Kidney glomerular epithelial cell (primary cell): ENCODE measurements at regions not wholly inside any gene's neighbourhood (a gene's known extent, or its start where the extent isn't known, plus 50 kb on each side); places are given as distances from the start of the nearest gene placed in this dataset.

Experiments
- DNase-seq: peaks from one replicate; lab custom pipeline; 2025; lab: John Stamatoyannopoulos, UW

DNA sequence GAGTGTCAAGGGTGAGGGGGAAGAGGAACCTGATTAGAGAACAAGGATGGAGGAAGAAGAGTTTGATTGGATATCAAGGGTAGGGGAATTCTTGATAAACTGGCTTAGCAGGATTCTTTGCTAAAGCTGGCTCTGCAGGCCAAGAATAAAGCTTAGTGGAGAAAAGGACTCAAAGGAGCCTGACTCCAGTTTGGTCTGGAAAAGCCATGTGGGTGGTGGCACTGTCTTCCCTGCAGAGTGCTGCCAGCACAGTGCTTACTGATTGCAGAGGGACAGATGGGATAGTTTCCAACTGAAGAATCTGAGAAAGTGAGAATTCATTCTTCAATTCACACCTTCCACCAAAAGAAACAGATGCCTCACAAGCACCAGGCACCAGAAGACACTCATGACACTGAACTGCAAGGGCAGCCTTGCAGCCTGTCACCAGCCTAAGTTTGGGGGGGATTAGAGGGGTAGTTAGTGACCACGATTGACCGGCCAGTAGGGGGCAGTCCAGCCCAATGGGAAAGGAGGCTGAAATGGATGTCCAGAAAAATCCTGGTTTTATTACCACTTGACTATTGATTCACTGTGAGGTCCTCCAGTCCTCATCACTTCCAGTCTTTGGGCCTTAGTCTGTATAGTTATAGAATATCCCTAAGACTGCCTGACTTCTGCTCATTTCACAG lies 334.5 kb downstream of the SMAD2 start:
- no peak for DNase-seq

DNA sequence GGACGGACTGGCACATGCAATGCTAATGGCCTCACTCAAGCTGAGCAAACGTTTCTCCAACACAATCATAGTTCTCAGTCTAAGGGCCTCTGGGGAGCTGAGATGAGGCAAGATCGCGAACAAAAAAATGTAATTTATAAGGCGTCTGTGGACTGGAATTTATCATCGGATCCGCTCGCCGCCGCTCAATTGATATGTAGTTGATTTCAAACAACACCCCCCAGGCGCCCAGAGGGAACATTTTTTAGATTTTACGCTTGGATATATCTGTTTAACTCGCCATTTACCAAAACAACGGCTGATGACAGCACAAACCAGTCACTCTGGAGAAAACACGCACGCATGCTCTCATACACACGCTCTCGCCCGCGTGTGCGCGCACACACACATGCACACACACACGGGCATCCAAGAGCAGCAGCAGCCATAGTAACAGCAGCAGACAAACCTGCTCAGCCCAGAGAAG lies 335.8 kb downstream of the SMAD2 start:
- no peak for DNase-seq

DNA sequence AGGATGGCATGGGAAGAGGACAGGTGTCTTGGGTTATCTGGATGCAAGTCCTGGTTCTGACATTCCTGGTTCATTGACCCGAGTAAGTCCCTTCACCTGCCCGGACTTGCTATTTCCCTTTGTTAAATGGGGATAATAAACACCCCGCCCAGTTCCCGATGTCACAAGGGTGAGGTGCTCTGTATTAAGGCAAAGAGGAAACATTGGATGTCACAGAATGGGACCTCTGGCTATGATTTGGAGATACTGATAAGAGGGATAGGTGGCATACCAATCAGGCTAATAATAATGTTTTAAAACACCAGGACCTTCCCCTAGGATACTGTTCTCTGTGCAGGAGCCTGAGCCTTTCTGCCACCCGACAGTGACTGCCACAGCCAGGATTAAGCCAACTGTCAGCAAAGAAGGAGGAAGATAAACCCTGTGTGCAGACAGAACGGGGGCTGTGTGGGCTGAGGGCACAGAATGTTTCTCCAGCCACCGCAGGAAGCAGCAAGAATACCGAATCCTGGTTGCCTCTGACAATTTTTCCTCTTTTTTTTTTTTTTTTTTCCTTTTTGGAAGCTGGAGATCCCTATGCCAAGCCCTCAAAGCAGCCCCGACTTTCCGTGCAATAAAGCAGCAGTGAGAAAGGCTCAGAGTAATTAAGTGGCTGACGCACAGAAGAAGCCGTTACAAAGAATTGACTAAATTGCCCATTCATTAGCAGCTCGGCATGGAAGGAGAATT lies 336.6 kb downstream of the SMAD2 start:
- DNase-seq = no peak

DNA sequence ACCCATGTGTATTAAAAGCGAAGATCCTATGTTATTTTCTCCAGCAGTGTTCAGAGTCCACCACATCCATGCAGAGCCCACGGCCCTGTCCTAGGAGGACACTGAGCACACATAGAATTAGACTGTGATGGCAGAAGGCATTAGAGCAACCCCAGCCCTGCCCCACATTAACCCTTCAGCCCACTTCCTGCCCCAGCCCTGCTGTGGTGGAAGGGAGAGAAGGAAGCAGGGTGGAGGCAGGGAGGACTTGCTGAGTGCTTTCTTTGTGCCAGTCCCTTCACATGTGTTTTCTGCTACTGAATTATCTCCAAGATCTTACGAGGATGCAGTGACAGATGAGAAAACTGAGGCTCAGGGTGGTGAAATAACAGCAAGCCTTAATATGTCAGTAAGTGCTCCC lies 339.0 kb downstream of the SMAD2 start:
- DNase-seq = no peak

DNA sequence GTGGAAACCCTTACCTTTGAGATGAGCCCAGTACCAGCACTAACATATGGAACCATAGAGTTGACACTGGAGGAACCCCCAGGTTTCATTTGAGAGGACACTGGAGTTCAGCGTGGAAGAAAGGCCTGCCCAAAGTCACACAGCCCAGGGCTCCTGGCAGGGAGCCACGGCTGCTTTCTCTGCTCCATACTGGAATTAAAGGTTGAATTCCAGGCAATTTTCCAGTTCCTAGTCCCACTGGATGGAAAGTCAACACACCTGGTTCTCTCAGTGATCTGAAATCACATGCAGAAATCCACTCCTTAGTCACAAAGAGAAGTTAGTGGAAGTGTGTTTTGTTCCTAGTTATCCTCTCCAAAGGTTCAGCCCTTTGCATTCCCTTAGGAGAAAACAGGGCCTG lies 336.1 kb upstream of the SKOR2 start:
- DNase-seq = no peak

DNA sequence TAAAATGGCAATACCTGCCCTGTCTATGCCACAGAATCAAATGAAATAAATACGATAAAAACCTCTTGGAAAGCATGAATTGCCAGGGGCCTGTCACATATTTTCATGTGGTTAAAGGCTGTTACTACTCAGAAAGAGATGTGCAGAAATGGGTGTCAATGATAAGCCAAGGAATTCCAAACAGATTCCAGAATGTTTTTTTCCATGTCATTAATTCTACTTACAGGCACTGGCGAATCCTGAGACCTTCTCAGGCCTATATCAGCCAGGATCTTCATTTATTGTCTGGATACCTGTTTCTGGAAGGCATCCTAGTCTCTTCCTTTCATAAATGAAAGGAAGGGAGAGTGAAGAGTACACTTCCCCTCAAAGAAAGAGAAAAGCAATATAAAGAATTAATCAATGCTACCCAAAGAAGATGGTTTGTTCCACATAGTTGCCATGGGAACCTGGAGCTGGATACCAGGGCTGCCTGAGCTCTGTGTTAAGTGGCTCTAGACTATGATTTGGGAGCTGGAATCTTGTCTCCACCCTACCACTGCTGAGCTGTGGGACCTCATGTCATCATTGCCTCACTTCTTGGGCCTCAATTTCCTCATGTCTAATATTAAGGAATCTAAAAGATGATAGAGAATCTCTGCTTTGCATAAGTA lies 335.1 kb upstream of the SKOR2 start:
- no peak for DNase-seq

DNA sequence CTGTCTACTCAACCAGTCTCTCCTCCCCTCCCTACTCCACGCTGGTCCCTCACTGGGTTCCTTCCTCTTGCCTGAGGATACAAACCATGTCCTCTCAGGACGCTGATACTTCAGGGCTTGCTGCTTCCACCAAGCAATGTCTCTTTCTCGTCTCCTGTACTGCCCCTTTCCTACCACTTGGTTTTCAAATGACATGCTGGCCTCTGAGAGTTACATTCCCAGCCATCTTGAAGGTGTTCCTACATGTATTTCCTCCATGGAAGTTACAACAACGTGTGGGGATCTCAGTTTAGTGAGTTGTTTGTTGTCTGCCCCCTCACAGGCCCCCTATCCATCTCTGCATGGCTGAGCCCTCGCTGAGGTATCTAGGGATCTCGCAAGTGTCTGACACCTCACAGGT lies 334.5 kb upstream of the SKOR2 start:
- no peak for DNase-seq

DNA sequence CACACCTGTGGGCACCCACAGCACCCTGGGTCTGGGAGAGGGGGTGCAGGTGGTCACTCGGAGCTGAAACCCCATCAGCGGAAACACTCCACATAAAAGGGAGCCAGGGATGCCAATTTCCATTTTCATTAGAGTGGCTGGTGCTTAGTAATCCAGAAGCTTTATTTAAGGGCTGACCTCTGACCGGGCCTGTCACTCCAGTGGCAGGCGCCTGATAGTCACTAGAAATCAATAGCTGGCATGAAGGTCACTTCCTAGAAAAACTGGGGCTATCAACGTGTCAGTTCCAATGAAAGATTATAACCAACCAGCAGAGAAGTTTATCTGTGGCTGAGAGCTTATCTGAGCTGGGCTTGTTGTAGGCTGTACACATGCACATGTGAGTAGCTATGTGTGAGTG lies 333.7 kb upstream of the SKOR2 start:
- DNase-seq = no peak

DNA sequence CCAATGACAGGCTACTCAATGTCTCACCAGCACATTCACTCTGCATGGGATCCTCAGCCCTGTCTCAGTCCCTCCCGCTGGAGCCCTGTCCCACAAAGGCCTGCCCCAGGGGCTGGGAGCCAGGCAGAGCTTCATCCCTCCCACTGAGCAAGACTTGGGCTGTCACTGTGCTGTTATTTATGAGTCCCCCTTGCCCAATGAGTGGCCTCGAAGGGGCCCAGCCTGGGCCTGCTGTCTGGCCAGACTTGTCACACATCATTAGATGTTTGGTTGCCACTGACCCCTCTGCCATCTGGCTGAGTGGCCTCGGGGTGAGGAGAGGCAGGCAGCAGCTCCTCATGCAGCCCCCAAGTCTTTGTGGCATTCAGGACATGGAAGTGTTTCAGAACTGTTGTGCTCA lies 330.6 kb upstream of the SKOR2 start:
- no peak for DNase-seq

DNA sequence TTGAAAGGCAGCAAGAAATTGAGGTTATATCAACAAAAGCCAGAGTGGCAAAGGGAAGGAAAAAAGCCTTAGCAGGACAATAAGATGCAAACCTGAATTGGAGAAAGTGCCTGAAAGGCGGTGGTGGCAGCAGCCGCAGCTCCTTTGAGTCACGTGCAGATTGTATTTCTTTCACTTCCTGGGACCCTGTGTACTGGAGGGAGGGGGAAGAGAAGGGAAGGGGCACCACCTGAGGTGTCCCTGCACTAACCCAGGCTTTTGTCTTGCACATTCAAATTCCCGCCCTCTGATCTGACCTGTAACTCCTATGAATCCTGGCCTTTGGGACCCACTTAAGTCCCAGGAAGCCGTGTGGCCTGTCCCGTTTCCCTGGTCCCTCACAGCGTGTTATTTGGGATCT lies 326.1 kb upstream of the SKOR2 start:
- DNase-seq = no peak

DNA sequence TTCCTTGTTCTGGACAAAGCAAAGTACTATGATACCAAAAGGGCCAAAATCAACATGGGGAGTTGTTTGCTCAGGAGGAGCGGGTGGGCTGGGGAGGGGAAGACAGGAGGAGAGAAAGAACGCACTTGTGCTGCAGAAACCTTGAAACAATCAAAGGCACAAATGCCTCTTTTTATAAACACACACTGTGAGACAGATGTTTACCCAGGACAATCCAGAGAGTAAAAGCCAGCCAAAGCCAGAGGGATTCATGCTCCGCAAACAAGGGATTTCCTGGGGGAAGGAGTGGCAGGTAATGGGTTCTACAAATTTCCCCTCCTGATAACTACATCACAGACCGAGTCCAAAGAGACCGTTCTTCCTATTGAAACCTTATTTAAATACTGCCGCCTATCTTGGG lies 323.5 kb upstream of the SKOR2 start:
- no peak for DNase-seq

DNA sequence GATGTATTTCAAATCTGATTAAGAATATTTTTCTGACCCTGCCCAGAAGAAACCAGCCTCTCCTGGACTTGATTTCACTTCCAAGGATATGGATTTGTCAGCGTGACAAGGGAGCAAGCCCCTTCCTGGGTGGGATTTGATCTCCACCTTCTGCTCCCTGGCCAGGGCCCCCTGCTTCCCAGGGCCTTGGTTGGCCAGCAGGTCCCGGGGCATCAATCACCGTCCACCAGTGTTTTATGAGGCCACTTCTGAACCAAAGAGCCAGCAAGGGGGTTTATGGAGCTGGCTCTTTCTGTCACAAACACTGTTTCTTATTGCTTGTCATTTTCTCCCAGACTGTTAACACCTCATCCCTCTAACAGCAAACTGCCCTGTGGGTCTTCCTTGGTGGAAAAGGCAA lies 320.5 kb upstream of the SKOR2 start:
- DNase-seq = no peak

DNA sequence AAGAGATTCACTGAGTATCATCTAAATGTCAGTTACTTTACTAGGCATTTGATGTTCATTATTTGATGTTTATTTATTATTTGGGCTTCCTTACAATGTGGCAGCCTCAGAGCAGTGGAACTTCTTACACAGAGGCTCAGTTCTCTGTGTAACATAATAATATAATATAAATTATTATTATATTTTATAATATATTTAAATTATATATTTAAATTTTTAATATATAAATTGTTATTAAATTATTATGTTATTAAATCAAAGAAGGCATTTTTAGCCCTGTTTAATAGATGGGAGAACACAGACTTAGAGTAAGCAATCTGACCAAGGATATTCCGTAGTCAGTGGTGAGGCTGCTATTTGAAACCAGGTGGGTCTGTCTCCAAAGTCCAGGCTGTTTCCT lies 315.3 kb upstream of the SKOR2 start:
- no peak for DNase-seq

DNA sequence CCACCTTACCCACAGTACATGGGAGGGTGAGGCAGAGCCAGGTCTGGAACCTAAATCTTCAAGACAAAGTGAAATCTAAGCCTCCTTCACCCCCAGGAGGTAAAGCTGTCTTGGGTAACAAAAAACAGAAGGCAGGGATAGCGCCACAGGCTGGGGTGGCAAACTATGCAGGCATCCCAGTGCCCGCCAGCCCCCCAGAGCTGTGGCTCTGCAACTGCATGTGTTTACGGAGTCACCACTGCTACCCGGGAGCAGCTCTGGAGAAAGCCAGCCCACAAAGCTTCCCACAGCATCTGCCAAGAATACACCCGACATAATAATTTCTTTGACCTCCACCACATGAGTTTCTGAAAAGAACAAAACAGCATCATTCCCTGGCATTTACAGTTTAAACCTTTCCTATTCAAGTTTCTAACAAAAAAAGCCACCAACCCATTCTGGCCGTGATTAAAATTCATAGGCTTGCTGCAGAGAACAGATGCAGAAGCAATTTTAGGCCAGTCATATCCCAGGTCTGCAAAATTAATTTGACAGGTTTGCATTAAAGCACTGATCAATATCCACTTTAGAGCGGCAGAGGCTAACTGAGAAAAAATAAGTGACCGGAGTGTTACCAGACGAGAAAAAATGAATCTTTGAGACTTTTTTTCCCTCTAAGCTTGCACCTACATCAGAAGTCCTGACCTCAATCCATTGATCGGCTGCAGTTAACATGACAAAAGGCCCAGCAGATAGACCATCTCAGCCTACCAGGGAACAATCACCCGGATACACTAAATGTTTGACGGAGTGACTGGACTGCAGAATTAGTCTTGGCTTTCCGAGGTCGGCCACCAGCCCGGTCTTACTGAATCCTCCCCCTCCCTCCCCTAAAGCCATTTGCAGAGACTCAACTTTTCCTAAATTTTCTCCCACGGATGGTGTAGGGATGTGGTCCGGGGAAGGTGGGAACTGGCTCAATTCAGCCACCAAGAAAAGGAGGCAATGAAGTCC lies 309.6 kb upstream of the SKOR2 start:
- DNase-seq = no peak

DNA sequence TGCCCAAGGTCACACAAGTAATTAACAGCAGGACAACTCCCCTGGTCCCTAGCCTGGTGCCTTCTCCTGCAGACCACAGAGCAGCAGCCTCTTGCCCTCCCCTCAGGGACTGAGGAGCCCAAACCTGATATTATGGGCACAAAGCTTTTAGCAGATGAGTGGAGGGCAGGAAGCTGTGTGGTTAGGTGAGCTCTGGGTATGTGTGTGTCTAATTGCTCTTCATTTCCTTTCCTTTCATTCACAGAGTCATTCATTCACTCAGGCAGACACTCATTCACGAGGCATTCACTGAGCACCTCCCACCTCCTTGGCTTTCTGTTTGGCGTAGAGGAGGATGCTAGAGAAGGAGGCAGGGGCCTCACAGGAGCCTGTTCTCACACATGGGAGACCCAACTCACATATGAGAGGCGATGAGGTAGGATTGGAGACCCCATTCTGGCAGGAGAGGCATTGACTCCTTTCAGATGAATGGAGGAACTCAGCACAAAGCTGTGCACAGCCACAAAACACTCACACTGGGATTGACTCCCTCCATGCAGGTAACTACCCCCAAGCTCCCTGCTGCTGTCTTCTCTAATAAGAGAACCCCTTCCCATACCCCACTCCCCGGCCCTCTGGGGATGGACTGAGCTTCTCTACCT lies 306.8 kb upstream of the SKOR2 start:
- no peak for DNase-seq

DNA sequence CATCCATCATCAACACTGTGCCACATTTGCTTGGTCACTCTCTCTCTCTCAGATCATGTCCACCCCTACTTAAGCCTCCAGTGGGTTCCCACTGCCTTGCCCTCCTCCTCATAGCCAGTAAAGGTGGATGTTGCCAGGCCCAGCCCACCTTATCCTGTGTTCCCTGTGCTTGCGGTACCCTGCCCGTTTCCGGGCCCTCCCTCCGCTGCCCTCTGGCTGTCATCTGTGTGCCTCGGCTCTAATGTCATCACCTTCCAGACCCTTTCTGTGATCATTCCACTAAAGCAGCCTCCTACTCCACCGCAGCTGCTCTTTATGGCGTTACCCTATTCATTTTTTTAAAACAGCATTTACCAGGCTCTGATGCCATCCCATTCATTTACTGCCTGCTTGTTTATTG lies 305.7 kb upstream of the SKOR2 start:
- no peak for DNase-seq

DNA sequence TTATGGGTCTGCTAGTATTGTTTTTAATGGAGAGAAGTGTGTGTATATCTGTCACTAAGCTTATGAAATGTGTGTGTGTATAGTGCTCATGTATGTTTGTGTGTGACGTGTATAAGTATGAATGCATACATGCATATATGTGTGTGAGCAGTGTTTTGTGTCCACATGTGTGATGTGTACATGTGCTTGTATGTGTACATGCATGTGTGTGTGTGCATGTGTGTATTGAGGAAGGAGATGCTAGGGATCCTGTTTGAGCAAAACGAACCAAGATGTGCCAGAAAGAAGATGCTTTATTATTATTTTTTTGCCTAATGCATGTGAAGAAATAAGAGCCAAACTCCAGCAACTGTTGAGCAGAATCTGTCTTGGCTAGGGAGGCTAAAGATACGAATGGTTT lies 301.3 kb upstream of the SKOR2 start:
- DNase-seq = no peak

DNA sequence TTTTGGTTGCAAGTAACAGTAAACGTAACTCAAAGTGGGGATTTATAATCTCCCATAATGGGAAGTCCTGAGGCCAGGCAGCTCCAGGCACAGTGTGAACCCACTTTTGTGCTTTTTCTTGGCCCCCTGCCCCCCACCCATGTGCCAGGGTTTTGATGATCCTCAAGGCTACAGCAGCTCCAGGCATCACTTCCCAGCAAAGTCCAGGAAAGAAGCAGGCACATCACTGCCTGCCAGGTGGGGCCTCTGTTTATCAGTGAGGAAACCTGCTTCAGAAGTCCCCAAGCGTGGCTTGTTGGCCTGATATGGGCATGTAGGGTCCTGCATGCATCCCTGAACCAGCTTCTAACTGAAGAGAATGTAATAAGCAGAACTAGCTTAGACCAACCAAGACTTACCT lies 299.2 kb upstream of the SKOR2 start:
- DNase-seq = no peak

DNA sequence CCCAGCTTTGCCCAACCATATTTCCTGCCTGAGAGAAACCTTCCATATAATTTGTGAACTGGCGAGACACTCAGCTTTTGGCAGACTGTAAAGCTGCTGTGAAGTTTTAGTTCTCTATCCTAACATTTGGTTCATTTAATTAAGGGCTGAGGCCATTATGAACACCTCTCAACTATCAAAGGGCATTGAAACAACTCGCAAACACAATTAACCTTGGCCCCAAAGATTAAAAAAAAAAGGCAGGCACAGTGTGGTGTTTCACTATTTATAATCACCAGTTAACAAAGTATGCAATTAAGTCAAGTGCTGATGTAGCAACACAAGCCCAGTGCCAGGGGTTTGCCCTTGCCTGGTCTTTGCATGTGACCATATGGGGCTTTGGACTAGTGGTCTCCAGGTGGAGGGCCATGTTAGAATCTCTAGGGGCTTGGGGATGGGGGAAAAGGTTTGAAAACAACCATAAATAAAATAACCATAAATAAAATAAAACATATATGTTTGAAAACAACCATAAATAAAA lies 297.6 kb upstream of the SKOR2 start:
- DNase-seq = no peak

DNA sequence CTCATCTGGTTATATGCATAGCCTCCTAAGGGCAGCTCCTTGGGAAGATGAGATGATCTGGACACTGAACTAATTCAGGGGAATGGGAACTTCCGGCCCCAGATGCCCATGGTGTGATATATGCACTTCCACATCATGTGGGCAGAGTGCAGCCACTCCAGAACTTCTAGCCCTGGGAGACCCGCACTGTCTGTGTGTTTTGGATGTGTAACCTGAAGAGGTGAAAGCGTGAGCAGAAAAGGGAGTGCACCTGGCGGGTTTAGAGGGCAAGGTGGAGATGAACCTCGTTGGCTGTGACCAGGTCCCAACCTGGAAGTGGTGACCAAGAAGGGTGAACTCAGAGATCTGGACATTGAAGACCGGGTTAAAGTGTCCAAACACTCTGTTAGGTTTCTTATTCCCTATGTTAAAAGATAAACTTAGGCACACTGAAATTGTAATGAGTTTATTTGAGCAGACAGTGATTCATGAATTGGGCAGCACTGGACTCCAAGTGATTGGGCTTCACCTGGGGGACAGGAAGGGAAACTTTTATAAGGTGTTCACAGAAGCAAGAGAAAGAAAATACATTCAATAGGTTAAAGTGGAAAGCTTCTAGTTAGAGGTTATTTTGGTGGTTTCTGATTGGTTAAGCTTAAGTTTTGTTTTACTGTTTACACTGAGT lies 296.2 kb upstream of the SKOR2 start:
- no peak for DNase-seq

DNA sequence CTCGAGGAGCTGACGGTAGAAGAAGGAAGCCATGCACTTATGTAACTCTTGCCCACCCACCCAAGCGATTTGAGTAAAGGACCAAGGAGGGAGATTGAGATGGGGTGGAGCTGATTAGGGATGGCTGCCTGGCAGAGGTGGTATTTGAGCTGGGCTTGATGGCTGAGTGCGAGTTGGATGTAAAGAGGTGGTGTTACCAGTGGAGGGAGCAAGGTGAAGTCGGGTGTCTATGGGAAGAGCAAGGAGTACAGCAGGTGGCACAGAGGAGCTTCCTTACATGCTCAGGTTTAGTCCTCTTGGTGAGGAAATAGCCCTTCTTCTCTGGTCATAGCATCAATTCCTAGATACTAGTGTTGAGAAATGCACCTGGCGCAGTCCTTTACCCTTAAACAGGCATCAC lies 294.2 kb upstream of the SKOR2 start:
- no peak for DNase-seq
